GM21619 (cell line): ENCODE measurements at regions not wholly inside any gene's neighbourhood (a gene's known extent, or its start where the extent isn't known, plus 50 kb on each side); places are given as distances from the start of the nearest gene placed in this dataset.
"Not testable (repeated sequence)": the region's sequence is repeated elsewhere in the genome, so short reads cannot be mapped to it uniquely, and the experiment has no call there.

ENCODE experiments used
- ATAC-seq: cut with Tn5 transposase; IDR thresholded peaks from one replicate; pipeline ENCODE4 v1.9.1; 2021; ENCODE audit not compliant: unreplicated experiment

DNA sequence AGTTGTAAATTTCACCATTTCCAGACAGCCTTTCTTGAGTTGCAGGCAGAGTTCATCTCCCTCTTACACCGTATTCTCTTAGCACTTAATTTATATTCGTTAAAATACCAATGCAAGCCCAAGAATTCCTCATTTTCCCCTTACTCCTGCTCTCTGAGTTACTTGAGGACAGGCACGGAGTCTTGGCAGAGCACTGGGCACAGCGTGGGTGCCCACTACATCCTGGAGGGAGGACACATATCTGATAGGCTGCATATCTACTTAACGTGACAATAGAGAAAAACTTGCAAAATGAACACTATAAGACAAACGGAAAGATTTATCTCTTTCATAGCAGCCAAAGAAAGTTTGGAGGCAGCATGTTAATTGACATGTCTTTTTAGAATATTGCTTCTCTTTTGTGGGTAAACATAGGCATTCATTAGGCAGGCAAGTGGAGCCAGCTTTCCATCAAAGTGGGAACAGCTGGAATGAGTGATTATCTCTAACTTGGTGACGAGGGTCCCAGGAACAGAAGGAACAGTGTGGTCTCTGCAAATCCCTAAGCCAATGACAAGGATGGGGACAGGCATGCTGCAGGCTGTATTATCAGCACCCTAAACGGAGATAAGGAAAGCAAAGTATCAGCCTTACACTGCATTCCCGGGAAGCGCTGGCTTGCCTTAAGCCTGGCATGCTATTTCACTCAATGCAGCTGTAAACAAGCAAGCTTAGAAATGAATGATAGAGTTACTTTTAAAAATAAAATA is 116.5 kb downstream of the RTP4 start:
- no peak for ATAC-seq

- no peak for ATAC-seq
Observed at GRCh38 chr3:187481426-187481825, 113.2 kb downstream of the RTP4 start.

GRCh38 chr3:187475613-187476012 is 107.4 kb downstream of the RTP4 start:
- ATAC-seq, result not testable (repeated sequence)

- no peak for ATAC-seq
Observed at GRCh38 chr3:187473778-187474406, 105.7 kb downstream of the RTP4 start.

DNA sequence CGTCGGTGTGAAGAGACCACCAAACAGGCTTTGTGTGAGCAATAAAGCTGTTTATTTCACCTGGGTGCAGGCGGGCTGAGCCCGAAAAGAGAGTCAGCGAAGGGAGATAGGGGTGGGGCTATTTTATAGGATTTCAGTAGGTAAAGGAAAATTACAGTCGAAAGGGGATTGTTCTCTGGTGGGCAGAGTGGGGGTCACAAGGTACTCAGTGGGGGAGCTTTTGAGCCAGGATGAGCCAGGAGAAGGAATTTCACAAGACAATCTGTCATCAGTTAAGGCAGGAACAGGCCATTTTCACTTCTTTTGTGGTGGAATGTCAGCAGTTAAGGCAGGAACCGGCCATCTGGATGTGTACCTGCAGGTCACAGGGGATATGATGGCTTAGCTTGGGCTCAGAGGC is 98.1 kb downstream of the RTP4 start:
- ATAC-seq, result not testable (repeated sequence)

DNA sequence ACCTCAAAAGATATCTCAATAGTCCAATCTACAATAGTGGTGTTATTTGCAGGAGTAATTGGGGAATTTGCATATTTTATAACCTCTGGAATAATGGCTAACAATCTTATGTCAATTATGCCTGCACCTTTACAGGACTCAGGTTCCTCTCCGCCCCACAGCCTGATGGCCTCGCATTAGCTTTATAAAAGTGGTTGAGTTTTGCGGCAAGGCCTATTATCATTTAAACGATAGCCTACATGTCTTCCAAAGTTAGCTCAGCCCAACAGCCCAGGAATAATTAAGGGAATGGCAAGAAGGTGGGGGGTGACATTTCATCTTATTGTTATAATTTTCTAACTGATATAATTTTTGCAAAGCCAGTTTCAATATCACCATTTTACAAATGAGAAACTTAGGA is 97.3 kb downstream of the RTP4 start:
- ATAC-seq, result no peak

GRCh38 chr3:187464682-187465081 is 96.5 kb downstream of the RTP4 start:
- ATAC-seq, result no peak

- ATAC-seq, result no peak
Observed at GRCh38 chr3:187458921-187459320, 90.7 kb downstream of the RTP4 start.

DNA sequence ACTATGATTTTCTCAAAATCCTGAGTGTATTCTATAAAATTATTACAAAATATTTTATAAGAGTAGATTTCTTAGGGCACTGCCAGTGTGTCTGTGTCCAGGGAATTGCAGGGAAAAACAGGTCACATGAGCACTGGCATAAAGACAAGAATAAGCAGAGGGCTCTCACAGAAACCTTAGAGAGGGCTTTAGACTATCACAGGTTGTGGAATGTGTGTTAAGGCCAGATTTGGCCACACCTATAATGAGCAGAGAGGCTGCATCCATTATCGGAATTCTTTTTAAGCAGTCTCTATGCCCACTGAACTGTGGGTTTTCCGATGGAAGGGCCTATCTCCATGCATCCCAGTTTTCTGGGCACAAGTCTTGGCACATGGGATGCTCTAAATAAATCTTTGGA is 90.2 kb downstream of the RTP4 start:
- ATAC-seq, result no peak

- no peak for ATAC-seq
Observed at GRCh38 chr3:187456250-187456649, 88.1 kb downstream of the RTP4 start.

DNA sequence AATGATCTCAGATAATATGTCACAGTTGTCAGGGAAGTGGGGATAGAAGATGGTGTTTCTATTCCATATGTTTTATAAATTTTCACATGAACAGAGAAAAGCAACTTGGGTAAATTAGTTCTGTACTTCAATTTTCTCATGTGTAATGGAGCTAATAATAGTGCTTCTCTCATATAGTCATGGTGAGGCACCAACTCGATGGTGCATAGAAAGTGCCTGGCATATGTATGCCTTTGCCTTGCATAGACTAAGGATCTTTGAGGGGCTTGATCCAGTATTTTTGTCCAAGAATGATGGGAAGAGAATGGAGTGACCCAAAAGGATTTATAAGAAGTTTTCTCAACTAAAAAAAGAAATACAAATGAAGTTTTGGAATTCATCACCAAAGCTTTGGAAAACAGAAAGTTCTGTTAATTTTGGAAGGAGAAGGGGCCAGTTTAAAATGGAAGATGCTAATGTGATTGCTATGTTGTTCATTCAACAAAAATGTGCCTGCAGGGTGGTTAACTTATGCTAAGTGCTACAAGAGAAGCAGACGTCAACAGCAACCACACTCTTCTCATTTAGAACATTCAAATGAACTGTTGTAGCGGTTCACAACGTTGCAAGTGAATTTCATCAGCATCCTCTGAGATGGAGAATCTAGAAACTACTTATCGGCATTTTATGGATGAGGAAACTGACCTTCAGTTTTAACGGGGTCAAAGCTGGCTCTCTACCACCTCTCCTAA is 86.1 kb downstream of the RTP4 start:
- ATAC-seq, result no peak

DNA sequence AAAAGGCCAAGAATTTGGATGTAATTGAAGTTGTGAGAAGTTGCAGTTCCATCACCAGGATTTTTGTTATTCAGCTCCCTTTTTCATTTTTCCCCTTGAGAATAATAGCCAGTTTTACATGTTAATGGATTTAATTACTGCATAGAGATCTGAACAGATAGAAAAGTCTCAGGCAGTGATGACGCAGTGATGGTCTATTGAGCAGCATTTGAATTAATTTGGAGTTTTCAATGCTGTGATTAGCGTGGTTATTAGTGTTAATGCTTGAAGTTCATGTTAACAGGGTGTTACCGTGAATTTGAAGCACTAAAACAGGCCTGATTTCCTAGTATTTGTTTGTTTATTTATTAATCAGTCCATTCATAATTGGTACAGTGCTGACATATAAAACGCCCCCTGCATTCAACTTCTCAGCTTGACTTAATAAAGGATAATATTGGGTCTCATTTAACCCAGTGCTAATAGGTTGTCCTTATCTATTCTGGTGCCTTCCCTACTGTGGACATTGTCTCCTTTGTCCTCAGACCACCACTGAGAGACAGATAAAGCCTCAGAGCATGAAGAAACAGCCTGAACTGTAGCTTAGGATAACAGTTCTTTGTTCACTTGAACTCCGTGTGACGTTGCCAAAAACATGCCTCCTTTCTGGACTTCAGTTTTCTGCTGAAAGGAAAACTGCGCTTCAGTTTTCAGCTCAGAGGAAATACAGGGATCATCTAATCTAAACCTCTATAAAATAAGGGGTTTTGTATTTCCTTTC is 82.4 kb downstream of the RTP4 start:
- no peak for ATAC-seq

DNA sequence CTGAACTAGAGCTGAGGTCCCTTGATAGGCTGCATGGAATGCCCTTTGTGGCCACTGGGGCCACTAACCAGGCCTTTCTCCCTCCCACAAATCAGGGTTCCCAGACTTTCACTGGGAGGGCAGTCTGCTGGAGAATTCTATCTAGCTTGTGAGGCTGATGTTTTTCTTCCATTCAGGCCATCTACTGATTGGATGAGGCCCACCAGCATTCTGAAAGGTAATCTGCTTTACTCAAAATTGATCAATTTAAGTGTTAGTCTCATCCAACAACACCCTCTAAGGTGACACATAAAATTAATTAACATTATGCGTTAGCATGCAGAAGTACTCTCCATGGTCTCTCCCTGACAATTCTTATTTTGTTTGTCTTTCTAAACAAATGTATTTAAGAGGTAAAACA is 80.5 kb downstream of the RTP4 start:
- ATAC-seq, result no peak

DNA sequence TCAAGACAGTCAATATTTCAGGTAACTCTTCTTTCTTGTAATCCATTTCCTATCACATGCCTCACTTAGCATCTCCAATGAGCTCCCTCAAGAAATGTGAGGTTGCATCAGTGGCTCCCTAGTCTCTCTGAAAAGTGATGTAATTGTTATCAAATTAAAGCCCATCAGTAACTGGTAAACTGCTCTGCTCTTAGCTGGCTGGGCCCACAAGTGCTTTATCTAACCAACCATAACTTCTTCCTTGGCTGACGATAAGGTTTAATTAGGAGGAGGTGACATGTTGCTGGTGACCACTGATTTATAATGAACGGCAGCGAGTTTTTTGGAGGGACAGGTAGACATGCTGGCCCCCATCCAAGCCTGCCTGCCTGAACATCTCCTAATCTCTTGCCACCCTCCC is 79.6 kb downstream of the RTP4 start:
- no peak for ATAC-seq

GRCh38 chr3:187445356-187445755 is 77.2 kb downstream of the RTP4 start:
- no peak for ATAC-seq

DNA sequence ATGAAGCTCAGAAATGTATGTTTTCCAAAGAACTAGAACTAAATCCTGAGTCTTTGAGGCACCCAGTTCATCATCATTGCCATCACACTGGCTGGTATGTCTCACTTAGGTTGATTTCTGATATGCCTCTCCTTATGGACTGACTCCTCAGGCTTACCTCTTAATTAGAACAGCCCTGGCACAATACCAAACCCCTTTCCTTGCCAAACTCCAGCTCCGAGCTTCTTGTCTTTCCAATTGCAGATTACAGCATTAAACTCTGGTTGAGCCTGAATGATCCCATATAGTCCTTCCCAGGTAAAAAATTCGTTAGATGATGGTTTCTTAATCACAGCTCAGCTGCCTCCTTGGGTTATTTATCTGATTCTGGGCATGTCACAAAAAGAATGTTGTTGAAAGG is 66.3 kb downstream of the RTP4 start:
- ATAC-seq, result no peak

DNA sequence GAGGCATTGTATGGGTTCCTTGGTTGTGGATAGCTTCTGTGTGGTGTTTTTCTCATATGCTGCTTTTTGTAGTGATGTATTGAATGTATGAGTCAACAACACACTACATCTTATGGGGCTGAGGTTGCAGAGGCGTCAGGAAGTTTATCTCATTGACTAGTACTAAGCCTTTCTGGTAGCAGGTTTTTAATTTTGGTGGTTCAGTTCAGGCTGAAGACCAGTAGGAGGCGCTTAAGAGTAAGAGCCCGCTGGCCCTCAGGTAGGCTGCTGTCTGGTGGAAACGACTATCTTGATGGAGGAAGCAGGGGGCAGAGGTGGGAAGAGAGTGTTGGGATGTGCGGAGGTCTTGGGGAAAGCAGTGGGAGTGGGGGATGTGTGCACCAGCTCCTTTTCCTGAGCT is 62.4 kb downstream of the RTP4 start:
- ATAC-seq, result no peak
